ENCODE measurements at regions not wholly inside any gene's neighbourhood (a gene's known extent, or its start where the extent isn't known, plus 50 kb on each side); places are given as distances from the start of the nearest gene placed in this dataset.
"Not testable (repeated sequence)": the region's sequence is repeated elsewhere in the genome, so short reads cannot be mapped to it uniquely, and the experiment has no call there.

DNA sequence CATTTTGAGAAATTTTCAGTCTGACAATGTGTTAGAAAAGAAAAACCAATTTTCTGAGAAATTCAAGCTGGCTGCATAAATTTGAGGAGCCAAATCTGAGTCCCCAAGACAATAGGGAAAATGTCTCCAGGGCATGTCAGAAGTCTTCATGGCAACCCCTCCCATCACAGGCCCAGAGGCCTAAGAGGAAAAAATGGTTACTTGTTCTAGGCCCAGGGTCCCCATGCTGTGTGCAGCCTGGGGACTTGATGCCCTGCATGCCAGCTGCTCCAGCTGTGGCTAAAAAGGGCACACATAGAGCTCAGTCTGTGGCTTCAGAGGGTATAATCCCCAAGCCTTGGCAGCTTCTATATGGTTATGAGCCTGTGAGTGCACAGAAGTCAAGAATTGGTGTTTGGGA, 464.6 kb downstream of the CCER1 start:
- DNase-seq, result no peak

GRCh38 chr12:90489141-90489540, 465.8 kb downstream of the CCER1 start:
- DNase-seq, result no peak

GRCh38 chr12:90485560-90485959, 469.4 kb downstream of the CCER1 start:
- no peak for DNase-seq

DNA sequence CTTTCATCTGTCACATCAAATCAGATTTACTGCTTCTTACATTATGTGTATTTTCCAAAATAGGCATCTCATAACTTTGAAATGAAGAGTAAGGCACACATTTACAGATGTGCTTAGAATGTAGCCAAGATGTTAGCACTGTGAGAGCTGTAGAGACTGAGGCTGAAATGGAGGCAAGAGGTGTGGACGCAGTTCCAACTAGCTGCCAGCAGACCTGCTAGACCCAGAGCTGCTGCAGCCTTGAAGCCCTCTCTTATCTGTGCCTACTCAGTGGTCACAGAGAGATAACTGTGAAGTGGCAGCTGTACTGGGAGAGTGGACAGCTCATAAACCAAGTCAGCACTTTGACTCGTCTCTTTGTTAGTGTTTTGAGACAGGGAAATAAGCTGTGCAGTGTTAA, 470.9 kb downstream of the CCER1 start:
- no peak for DNase-seq

DNA sequence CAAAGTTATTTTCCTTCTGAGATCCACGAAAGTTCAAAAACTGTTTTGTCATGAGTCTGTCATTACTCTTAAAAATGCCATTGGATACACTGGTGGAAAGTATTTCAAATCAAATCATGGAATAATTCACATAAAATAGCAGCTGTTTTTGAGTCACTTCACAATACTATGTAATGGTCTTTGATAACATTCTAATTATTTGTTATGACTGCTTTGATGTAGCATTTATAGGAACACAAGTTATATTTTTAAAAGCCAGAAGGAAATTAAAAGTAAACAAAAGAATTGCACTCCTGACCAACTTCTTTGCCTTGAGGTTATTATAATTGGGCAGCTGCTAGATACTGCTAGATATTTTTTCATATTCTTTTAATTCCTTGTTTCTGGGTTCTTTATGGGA, 473.2 kb downstream of the CCER1 start:
- no peak for DNase-seq

DNA sequence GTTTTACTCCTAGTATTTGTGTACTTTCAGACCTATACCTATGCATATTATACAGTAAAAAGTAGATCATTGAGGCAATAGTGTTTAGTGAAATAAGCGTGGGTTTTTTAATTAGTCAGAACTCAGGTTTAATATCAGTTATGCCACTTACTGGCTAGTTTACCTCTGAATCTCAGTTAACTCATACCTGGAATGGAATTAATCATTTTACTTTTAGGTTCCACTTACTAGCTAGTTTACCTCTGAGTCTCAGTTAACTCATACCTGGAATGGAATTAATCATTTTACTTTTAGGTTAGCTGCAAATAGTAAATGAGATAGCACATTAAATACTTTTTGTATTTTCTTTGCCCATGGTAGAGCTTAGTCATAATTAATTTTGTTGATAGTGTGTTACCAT, 475.7 kb downstream of the CCER1 start:
- DNase-seq, result no peak

DNA sequence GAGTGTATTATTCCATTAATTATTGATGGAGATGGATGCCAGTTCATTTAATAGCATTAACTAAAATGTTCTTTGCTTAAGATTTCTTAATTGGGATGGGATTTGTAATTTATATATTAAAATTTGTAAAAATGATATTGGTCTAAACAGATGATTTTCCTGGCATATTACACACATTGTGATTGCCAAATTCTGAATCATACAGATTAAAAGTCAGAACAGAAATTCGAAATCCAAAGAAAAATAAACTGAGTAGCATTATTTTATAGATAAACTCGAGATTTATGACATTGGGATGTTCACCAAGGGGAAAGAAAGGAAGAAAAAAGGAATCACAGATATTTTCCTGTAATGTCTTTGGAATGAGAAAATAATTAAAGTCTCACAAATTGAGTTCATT, 481.1 kb downstream of the CCER1 start:
- DNase-seq, result no peak

DNA sequence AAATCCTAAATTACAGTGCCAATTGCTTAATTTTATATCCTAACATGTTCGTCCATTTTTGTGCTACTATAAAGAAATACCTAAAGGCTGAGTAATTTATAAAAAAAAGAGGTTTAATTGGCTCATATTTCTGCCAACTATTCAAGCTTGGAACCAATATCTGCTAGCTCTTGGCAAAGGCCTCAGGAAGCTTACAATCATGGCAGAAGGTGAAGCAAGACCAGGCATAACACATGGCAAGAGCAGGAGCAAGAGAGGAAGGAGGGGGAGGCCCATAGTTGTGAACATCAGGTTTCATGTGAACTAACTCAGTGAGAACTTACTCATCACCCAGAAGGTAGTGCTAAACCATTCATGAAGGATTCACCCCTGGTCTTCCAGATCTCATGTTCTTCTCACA, 494.3 kb downstream of the CCER1 start:
- no peak for DNase-seq

DNA sequence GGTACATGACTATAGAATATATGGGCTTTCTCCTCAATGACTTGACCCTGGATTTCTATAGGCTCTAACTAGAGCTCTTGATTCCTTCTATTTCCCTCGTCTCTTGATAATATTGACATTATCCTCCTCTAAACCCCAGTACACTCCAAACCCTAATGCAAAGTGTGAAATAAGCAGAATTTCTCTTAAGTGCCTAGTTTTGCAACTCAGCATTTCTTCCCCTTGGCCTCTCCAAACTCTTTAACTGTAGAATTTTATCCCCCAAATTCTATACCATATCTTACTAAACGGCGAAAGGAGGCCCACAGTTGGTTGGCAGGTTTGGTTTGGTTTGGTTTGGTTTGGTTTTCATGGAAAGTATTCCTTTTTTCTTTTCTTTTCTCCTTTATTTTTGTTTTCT, 498.7 kb downstream of the CCER1 start:
- DNase-seq, result no peak

DNA sequence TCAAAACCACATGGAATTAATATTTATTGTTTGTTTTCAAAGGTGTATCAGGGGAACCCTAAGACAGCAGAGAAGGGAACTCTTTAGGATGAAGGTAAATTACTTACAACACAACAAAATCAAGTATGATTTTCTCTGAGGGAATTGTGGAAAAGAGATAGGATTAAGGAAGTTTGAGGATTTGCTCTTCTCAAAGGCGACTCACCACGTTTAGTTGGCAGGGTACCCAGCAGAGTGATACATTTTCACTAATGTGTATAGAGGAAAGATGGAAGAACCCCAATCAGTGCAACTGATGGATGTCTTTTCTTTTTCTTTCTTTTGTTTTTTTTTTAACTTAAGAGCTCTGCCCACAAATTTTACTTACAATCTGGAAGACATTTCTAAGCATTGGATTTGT, 499.2 kb downstream of the CCER1 start:
- DNase-seq, result no peak

DNA sequence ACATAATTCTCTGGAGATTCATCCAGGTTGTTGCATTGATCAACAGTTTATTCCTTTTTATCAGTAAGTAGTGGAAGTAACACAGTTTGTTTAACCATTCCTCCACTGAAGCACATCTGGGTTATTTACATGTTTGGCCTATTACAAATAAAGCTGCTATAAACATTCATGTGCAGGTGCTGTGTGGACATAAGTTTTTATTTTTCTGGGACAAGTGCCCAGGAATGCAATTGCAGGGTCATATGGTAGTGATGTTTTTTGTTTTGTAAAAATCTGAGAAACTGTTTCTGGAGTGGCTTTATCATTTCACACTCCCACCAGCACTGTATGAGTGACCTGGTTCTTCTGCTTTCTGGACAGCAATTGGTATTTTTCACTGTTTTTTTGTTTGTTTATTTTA, 505.4 kb downstream of the CCER1 start:
- no peak for DNase-seq

DNA sequence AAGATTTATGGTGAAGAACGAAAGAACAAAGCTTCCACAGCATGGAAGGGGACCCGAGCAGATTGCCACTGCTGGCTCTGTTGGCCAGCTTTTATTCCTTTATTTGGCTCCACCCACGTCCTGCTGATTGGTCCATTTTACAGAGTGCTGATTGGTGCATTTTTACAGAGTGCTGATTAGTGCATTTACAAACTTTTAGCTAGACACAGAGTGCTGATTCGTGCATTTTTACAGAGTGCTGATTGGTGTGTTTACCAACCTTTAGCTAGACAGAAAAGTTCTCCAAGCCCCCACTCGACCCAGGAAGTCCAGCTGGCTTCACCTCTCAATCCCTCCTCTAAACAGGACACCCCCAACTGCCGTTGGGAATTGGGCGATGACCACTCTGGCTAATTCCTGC, 511.5 kb downstream of the CCER1 start:
- DNase-seq, result not testable (repeated sequence)

DNA sequence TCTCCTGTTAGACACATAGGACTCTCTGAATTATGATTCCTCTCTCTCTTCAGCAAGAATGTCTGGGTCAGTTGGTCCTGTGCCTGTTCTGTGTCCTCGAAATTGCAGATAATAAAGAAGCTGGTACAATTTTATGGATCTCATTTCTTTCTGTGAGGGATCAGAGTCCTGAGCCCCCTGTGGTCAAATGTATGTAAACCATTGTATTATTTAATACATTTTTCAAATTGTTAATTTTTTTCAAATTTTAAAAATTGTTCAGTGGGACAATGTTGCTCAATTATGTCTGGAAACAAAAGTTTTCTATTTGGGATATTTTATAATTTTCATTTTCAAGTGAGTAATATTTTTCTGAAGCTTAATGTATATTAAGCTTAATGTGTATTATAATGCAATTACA, 513.5 kb downstream of the CCER1 start:
- DNase-seq, result no peak

DNA sequence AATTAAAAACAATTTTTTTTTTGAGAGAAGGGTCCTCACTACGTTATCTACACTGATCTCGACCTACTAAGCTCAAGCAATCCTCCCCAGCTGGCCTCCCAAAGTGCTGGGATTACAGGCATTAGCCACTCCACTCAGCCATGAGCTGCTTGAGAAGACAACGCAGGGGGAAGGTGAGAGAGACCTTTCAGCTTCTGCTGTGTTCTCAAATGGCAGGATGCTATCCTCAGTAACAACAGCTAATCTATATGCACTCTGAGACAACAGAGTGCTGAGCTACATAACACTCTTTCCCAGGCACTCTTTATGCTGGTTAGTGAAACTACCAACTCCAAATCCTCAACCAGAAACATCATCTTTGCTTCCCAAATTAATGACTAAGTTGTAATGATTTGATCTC, 526.1 kb downstream of the CCER1 start:
- no peak for DNase-seq

GRCh38 chr12:90428465-90428864, 526.5 kb downstream of the CCER1 start:
- DNase-seq, result no peak

DNA sequence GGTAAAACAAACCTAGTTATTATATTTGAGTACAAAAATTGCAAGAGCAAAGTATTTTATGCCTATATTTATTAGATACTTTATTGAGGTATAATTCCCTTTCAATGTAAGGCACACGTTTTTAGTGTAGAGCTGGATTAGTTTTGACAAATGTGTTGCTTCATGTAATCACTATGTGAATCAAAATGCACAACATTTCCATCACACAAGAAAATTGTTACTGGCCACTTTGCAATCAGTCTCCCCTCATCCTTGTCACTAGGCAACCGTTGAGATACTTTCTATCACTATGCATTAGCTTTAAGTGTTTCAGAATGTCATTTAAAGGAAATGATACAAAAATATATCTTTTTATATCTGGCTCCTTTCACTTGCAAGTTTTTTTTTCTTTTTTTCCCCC, 531.0 kb downstream of the CCER1 start:
- DNase-seq, result no peak

GRCh38 chr12:90410962-90411361, 544.0 kb downstream of the CCER1 start:
- no peak for DNase-seq

DNA sequence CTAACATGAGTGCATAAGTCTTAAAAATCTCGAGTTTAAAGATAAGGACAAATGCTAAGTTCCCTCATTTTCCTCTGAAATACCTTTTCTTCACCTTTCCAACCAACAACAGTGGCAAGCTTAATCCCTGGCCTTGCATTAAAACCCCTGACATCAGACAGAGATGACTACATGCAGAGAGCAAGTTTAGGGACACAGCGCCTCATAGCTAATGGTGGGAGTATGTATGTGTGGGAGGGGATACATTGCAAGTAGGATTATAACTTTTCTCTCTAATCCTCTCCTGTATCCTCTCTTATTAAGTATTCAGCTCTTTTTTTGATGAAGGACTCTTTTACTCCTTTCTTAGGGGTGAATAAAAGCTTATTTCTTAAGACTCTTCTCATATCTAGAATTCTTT, 547.1 kb downstream of the CCER1 start:
- DNase-seq, result no peak

- peak in 1 of 3 donors; percentile 2 for DNase-seq
Observed at GRCh38 chr12:90404071-90404470, 550.9 kb downstream of the CCER1 start.

DNA sequence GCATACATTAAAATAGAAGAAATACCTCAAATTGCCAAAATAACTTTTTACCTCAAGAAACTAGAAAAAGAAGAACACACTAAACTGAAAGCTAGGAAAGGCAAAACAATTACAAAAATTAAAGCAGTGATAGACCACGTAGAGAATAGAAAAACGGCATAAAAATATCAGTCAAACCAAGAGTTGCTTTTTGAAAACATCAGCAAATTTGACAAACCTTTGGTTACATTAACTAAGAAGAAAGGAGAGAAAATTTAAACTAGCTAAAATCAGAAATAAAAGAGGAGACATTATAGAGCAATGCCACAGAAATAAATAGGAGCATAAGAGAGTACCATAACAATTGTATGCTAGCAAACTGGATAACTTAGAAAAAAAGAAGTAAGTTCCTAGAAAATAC, 553.8 kb downstream of the CCER1 start:
- DNase-seq, result no peak

DNA sequence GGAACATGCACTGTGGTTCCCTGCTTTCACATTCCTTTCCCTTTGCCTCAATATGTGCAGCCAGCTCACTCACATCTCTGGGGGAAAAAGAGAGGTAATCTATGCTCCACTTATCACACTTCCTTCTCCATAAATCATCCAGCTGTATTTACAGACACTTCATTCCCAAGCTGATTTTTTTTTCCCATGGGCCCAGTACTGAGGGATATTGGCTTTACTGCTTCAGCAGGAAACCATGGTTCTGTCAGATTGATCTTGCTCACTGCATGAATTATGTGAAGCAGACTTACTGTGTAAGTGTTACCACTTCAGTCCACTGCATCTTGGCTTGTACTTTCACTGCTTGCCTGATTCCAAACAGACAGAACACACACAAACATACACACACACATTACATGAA, 555.6 kb downstream of the CCER1 start:
- no peak for DNase-seq

- no peak for DNase-seq
Observed at GRCh38 chr12:90398285-90398836, 556.6 kb downstream of the CCER1 start.

DNA sequence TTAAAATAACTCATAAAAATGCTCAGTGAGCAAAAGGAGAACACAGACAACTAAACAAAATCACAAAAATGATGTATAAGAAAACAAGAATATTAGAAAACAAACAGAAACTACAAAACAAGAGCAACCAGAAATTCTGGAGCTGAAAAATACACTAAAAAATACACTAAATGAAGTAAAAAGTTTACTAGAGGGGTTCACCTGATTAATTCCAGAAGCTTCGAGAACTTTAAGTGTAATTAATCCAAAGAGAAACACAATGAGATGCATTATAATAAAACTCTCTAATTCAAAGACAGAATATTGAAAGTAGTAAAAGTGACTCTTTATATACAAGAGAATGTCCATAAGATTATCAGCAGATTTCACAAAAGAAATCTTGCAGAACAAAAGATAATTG, 558.4 kb downstream of the CCER1 start:
- DNase-seq, result no peak

DNA sequence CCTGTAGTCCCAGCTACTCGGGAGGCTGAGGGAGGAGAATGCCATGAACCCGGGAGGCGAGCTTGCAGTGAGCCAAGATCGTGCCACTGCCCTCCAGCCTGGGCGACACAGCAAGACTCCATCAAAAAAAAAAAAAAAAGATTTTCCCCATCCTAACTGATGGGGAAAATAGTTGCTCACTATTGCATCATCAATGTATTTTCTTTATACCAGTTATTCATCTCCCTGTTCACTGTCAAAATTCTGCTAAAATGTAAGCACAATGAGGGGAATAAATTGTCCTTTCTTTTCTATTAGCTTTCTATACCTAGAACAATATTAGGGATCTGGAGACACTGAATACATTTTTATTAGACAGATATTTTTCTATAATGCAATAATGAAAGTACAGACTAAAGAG, 561.3 kb downstream of the CCER1 start:
- DNase-seq, result no peak

GRCh38 chr12:90393089-90393488, 561.9 kb downstream of the CCER1 start:
- DNase-seq, result peak in 2 of 3 donors; percentile 0 to 20

DNA sequence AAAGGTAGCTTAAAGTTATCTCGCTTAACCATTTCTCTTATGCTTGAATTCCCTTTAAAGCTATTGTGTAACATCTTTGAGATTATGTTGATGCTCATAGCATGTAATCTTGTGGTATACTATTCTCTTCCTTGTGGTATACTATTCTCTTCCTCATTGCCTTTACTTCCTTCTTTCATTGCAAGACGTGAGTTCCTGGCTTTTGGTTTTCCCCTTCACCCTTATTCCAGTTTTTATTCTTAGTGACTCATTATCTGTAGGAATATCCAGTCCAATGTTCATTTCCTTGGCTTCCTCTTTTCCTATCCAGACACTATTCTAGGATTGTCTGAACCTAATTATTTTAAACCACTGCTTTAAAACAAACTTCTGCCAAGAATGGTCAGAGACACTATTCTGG, 564.0 kb downstream of the CCER1 start:
- peak; percentile 53 to 78 (median 77) for DNase-seq

Data from suppressor macrophage treated with lipopolysaccharide for 1 hour (primary cell).